SK-N-MC (cell line): ENCODE measurements at regions not wholly inside any gene's neighbourhood (a gene's known extent, or its start where the extent isn't known, plus 50 kb on each side); places are given as distances from the start of the nearest gene placed in this dataset.

Experiments used
- DNase-seq: peaks from one replicate; pipeline ENCODE4 v3.0.0-alpha.2; 2011; ENCODE audit warnings: low read depth, low spot score
- H3K27ac ChIP-seq: fragments of 200-600 bp; sonication (generic); 2 replicates; pipeline ENCODE4 v1.5.1; 2016; ENCODE audit warnings: mixed run types
- H3K36me3 ChIP-seq: fragments of 200-600 bp; sonication (generic); 2 replicates; pipeline ENCODE4 v1.6.1; 2017; ENCODE audit warnings: antibody characterized with exemption, low read length, mixed read lengths; ENCODE audit not compliant: insufficient read depth
- H3K4me3 ChIP-seq: fragments of 200-600 bp; sonication (generic); 2 replicates; pipeline ENCODE4 v1.5.1; 2016
- H3K9ac ChIP-seq: fragments of 200-600 bp; sonication (generic); 2 replicates; pipeline ENCODE4 v1.8.0; 2017; ENCODE audit warnings: mixed run types, mixed read lengths; ENCODE audit not compliant: insufficient read length
- H3K9me3 ChIP-seq: fragments of 200-600 bp; sonication (generic); 2 replicates; pipeline ENCODE4 v1.6.1; 2017; ENCODE audit warnings: low read depth, mild to moderate bottlenecking, antibody characterized with exemption, low read length, moderate library complexity, mixed read lengths
- EZH2 ChIP-seq: fragments of 200-600 bp; sonication (generic); IDR thresholded peaks from one replicate; pipeline ENCODE4 v1.6.1; 2017; ENCODE audit warnings: antibody characterized with exemption
- FOXP2 ChIP-seq: optimal IDR thresholded peaks from 2 replicates; pipeline ENCODE3; 2011; ENCODE audit warnings: mild to moderate bottlenecking, moderate library complexity; ENCODE audit not compliant: insufficient read depth; ENCODE audit errors: extremely low read length, control extremely low read depth
- POLR2AphosphoS5 ChIP-seq: IDR thresholded peaks from 2 replicates; pipeline ENCODE4 v1.6.1; 2012; ENCODE audit warnings: mild to moderate bottlenecking, low read depth, low read length, borderline replicate concordance

GRCh38 chr3:127133971-127134370 is 59.0 kb upstream of the PRR23E start:
- H3K4me3 ChIP-seq: no peak overlapping the region
- no peak overlapping the region for H3K27ac ChIP-seq
- no peaks in the 10 kb centered on the region for H3K9me3 ChIP-seq
- H3K36me3 ChIP-seq: no peaks in the 10 kb centered on the region
- DNase-seq: no peak
- TF ChIP-seq EZH2 (no peak), FOXP2 (no peak), POLR2AphosphoS5 (no peak)
- H3K9ac ChIP-seq: no peak overlapping the region

GRCh38 chr3:127134466-127134865 is 58.5 kb upstream of the PRR23E start:
- TF ChIP-seq EZH2 (no peak), POLR2AphosphoS5 (no peak), FOXP2 (no peak)
- DNase-seq: no peak
- H3K4me3 ChIP-seq: no peak overlapping the region
- H3K9ac ChIP-seq: no peak overlapping the region
- no peaks in the 10 kb centered on the region for H3K36me3 ChIP-seq
- H3K9me3 ChIP-seq: no peaks in the 10 kb centered on the region
- no peak overlapping the region for H3K27ac ChIP-seq

GRCh38 chr3:127134887-127135240 is 58.1 kb upstream of the PRR23E start:
- H3K27ac ChIP-seq: no peak overlapping the region
- no peak for DNase-seq
- H3K36me3 ChIP-seq: no peaks in the 10 kb centered on the region
- H3K9me3 ChIP-seq: no peaks in the 10 kb centered on the region
- no peak overlapping the region for H3K9ac ChIP-seq
- TF ChIP-seq FOXP2: no peak
- no peak for TF ChIP-seq POLR2AphosphoS5
- no peak for TF ChIP-seq EZH2
- H3K4me3 ChIP-seq: no peak overlapping the region

GRCh38 chr3:127135241-127136023 is 57.5 kb upstream of the PRR23E start:
- Histone ChIP-seq H3K4me3 (no peak overlapping the region), H3K27ac (no peak overlapping the region), H3K9ac (no peak overlapping the region), H3K9me3 (no peaks in the 10 kb centered on the region), H3K36me3 (no peaks in the 10 kb centered on the region)
- no peak for TF ChIP-seq FOXP2
- no peak for DNase-seq

- no peaks in the 10 kb centered on the region for H3K36me3 ChIP-seq
- no peaks in the 10 kb centered on the region for H3K9me3 ChIP-seq
- no peak for DNase-seq
- H3K9ac ChIP-seq: no peak overlapping the region
- no peak overlapping the region for H3K27ac ChIP-seq
- TF ChIP-seq POLR2AphosphoS5 (no peak), EZH2 (no peak), FOXP2 (no peak)
- H3K4me3 ChIP-seq: no peak overlapping the region
Observed at GRCh38 chr3:127136024-127136600, 56.8 kb upstream of the PRR23E start.

GRCh38 chr3:127136706-127137105 is 56.2 kb upstream of the PRR23E start:
- H3K9me3 ChIP-seq: no peaks in the 10 kb centered on the region
- H3K27ac ChIP-seq: no peak overlapping the region
- no peak overlapping the region for H3K4me3 ChIP-seq
- TF ChIP-seq FOXP2 (no peak), EZH2 (no peak), POLR2AphosphoS5 (no peak)
- H3K36me3 ChIP-seq: no peaks in the 10 kb centered on the region
- no peak for DNase-seq
- no peak overlapping the region for H3K9ac ChIP-seq

GRCh38 chr3:127137113-127137512 is 55.8 kb upstream of the PRR23E start:
- no peak overlapping the region for H3K9ac ChIP-seq
- H3K27ac ChIP-seq: no peak overlapping the region
- TF ChIP-seq POLR2AphosphoS5 (no peak), EZH2 (no peak), FOXP2 (no peak)
- H3K36me3 ChIP-seq: no peaks in the 10 kb centered on the region
- no peaks in the 10 kb centered on the region for H3K9me3 ChIP-seq
- H3K4me3 ChIP-seq: no peak overlapping the region
- no peak for DNase-seq

GRCh38 chr3:127137757-127138536 is 55.0 kb upstream of the PRR23E start:
- Histone ChIP-seq H3K4me3 (no peak overlapping the region), H3K27ac (no peak overlapping the region), H3K9me3 (no peaks in the 10 kb centered on the region), H3K9ac (no peak overlapping the region), H3K36me3 (no peaks in the 10 kb centered on the region)
- DNase-seq: no peak
- TF ChIP-seq EZH2 (no peak), POLR2AphosphoS5 (no peak), FOXP2 (no peak)
